Breast epithelium (tissue), 3 donors: ENCODE measurements at regions not wholly inside any gene's neighbourhood (a gene's known extent, or its start where the extent isn't known, plus 50 kb on each side); places are given as distances from the start of the nearest gene placed in this dataset.

Experiments used
- POLR2AphosphoS5 ChIP-seq, 3 donors: sonication (generic); formaldehyde crosslinking; IDR thresholded peaks; one replicate each; pipeline ENCODE4 v1.6.1; 2017; ENCODE audit warnings: antibody characterized with exemption in 3 of 3
- TF ChIP-seq, protein P1 (sequence below), 3 donors: fragments of 450-650 bp; IDR thresholded peaks; one replicate each; pipeline ENCODE4 v1.5.1; 2016 to 2017; ENCODE audit warnings: antibody characterized with exemption in 3 of 3, mild to moderate bottlenecking in 3 of 3, moderate library complexity in 3 of 3

DNA sequence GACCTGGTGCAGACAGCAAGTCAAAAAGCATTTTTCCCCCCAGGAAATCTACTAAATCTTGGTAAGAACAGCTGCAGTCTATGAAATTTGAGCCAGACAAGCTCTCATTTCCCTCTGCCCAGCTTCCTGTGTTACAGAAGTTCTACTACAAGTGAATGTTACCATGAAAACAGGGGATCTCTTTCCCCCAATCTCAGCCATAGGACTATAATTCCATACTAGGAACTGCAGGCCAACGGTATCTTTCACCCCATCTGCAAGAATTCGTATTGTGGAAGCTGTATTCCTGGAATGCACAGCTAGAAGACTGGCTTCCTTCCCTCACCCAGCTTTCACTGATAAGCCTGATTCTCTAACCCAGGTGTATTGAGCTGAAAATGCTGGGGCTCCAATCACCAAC, 1655.4 kb downstream of the BRINP3 start:
- TF ChIP-seq, protein P1, sequence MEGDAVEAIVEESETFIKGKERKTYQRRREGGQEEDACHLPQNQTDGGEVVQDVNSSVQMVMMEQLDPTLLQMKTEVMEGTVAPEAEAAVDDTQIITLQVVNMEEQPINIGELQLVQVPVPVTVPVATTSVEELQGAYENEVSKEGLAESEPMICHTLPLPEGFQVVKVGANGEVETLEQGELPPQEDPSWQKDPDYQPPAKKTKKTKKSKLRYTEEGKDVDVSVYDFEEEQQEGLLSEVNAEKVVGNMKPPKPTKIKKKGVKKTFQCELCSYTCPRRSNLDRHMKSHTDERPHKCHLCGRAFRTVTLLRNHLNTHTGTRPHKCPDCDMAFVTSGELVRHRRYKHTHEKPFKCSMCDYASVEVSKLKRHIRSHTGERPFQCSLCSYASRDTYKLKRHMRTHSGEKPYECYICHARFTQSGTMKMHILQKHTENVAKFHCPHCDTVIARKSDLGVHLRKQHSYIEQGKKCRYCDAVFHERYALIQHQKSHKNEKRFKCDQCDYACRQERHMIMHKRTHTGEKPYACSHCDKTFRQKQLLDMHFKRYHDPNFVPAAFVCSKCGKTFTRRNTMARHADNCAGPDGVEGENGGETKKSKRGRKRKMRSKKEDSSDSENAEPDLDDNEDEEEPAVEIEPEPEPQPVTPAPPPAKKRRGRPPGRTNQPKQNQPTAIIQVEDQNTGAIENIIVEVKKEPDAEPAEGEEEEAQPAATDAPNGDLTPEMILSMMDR (IDR thresholded peaks at IDR 0.05), result no peak
- TF ChIP-seq POLR2AphosphoS5 (IDR thresholded peaks at IDR 0.05), result no peak
